AG09309 (cell line): ENCODE measurements at regions not wholly inside any gene's neighbourhood (a gene's known extent, or its start where the extent isn't known, plus 50 kb on each side); places are given as distances from the start of the nearest gene placed in this dataset.
"Not testable (repeated sequence)": the region's sequence is repeated elsewhere in the genome, so short reads cannot be mapped to it uniquely, and the experiment has no call there.

ENCODE experiments used
- DNase-seq: peaks from one replicate; pipeline ENCODE4 v3.0.0-alpha.2; 2010; ENCODE audit warnings: low read depth
- H3K4me3 ChIP-seq: 2 replicates; pipeline ENCODE4 v1.5.1; 2011; ENCODE audit warnings: mild to moderate bottlenecking, low read depth, low read length, moderate library complexity; ENCODE audit not compliant: control insufficient read depth
- TF ChIP-seq, protein P1 (sequence below): IDR thresholded peaks from 2 replicates; pipeline ENCODE4 v1.5.1; 2011; ENCODE audit warnings: mild to moderate bottlenecking, low read depth, low read length, inconsistent platforms; ENCODE audit not compliant: insufficient read depth, control insufficient read depth; ENCODE audit errors: missing control alignments

DNA sequence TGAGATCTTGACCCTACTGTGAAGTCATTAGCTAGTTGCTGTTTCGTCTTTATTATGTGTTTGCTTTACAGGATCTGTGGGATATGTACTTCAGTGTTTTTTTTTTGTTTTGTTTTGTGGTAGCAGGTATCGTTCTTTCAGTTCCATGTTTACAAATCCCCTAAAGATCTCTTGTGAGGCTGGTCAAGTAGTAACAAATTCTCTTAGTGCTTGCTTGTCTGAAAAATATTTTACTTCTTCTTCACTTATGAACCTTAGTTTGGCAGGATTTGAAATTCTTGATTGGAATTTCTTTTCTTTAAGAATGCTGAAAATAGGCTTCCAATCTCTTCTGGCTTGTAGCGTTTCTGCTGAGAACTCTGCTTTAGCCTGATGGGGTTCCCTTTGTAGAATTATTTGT, 235.8 kb upstream of the ALCAM start:
- TF ChIP-seq, protein P1, sequence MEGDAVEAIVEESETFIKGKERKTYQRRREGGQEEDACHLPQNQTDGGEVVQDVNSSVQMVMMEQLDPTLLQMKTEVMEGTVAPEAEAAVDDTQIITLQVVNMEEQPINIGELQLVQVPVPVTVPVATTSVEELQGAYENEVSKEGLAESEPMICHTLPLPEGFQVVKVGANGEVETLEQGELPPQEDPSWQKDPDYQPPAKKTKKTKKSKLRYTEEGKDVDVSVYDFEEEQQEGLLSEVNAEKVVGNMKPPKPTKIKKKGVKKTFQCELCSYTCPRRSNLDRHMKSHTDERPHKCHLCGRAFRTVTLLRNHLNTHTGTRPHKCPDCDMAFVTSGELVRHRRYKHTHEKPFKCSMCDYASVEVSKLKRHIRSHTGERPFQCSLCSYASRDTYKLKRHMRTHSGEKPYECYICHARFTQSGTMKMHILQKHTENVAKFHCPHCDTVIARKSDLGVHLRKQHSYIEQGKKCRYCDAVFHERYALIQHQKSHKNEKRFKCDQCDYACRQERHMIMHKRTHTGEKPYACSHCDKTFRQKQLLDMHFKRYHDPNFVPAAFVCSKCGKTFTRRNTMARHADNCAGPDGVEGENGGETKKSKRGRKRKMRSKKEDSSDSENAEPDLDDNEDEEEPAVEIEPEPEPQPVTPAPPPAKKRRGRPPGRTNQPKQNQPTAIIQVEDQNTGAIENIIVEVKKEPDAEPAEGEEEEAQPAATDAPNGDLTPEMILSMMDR: no peak
- no peak overlapping the region for H3K4me3 ChIP-seq
- no peak for DNase-seq

DNA sequence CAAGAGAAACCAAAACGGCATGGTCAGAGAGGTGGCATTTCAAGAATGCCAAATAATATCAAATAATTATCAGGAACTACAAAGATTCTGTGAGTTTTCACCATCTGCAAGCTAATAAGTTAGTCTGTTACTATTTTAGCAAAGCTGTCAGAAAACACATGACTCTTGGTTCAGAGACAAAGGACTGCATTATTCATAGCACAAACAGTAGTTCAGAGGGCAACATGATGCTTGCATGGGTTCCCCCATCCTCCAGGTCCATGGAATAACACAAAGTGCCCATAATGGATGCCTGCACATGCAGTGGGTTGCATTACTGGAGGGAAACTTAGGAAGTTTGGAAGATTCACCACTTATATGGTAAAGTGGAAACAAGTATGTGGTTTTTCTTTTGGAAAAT, 228.8 kb upstream of the ALCAM start:
- TF ChIP-seq, protein P1: no peak
- DNase-seq: no peak
- no peak overlapping the region for H3K4me3 ChIP-seq

DNA sequence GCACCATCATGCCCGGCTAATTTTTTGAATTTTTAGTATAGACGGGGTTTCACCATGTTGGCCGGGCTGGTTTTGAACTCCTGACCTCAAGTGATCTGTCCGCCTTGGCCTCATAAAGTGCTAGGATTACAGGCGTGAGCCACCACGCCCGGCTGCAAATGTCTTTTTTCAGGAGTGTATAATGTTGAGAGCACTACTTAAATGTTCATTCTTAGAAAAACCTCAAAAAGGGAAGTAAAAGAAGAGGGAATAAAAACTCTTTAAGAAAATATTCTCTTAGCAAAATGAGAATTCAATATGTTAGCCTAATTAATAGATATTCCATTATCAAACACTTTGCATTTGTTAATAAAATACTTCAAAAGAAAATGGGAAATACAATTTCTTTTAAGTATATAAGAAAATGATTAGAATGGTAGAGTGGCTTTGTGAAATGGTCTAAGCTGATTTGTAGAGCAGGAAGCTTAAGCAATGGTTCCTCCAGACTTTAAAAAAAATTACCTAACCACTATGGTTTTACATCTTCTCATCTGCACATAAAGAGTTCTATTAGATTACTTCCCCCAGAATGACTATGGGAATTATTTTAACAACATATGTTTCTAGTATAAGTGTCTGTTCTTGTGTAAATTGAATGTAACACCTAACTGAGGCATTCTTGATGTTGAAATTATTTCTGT, 226.7 kb upstream of the ALCAM start:
- H3K4me3 ChIP-seq: no peak overlapping the region
- TF ChIP-seq, protein P1: no peak
- no peak for DNase-seq

DNA sequence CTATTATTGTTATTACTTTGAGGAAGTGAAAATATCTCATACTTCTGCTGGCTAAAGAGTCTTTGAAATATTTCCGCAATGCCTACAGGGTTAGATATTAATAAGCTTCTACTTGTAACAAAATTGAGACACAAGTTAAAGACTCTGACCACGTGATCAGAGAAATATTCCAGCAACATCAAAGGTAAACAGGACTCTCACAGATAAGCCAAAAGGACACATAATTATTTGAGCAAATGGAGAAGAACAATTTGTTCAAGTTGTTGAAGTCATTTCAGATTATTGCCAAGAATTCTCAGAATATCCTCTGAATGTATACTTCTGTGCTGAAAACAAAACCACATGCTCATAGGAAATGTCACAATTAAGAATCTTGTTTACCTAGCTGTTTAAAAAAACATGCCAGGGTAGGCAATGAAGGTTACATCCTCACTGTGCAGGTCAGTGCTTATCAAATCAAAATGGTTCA, 225.8 kb upstream of the ALCAM start:
- TF ChIP-seq, protein P1: no peak
- DNase-seq: no peak
- no peak overlapping the region for H3K4me3 ChIP-seq

DNA sequence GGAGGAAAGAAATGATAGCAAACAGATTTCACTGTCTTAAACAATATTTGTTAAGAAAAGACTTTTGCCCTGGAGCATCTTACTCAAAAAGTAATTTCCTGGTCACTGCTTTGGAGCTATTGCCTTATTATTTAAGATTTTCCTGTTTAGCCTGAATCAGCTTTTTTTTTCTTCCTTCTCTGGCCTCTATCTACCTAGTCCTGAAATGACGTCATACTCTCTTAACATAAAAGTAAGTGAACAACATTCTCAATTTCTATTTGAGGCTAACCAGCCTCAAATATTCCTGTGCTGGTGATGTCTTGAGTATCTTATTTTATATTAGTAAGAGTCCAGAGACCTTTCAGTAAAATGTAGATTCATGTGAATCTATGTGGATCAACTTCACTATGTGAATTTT, 221.9 kb upstream of the ALCAM start:
- no peak overlapping the region for H3K4me3 ChIP-seq
- DNase-seq: no peak
- TF ChIP-seq, protein P1: no peak

DNA sequence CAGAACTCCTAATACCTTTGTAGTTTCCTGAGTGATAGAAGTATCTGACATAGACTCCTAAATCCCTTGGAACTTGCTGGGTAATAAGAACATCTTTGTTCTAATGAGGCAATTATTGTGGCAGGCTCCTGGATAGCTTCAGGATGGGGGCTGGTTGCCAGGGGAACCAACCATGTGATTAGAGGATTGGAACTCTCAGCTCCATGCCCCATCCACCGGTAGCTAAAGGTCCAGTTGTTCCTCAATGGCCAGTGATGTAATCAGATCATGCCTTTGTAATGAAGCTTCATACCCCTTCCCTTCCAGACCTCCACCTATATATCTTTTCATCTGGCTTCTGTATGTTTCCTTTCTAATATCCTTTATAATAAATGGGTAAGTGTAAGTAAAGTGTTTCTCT, 221.2 kb upstream of the ALCAM start:
- DNase-seq: no peak
- TF ChIP-seq, protein P1: no peak
- no peak overlapping the region for H3K4me3 ChIP-seq

DNA sequence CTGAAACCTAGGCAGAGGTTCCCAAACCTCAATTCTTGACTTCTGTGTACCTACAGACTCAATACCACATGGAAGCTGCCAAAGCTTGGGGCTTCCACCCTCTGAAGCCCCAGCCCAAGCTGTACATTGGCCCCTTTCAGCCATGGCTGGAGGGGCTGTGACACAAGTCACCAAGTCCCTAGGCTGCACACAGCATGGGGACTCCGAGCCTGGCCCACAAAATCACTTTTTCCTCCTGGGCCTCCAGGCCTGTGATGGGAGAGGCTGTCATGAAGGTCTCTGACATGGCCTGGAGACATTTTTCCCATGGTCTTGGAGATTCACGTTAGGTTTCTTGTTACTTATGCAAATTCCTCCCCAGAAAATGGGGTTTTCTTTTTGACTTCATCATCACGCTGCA, 217.5 kb upstream of the ALCAM start:
- DNase-seq, H3K4me3 ChIP-seq: not testable (repeated sequence)
